Retinal pigment epithelial cell (primary cell): ENCODE measurements at regions not wholly inside any gene's neighbourhood (a gene's known extent, or its start where the extent isn't known, plus 50 kb on each side); places are given as distances from the start of the nearest gene placed in this dataset.

ENCODE experiments used
- DNase-seq: peaks from one replicate; pipeline ENCODE4 v3.0.0-alpha.2; 2010; ENCODE audit warnings: low read depth
- H3K4me3 ChIP-seq: 2 replicates; pipeline ENCODE4 v1.5.1; 2011; ENCODE audit warnings: mild to moderate bottlenecking, low read length, control low read depth, moderate library complexity
- TF ChIP-seq, protein P1 (sequence below): conservative IDR thresholded peaks from 2 replicates; pipeline ENCODE4 v1.5.1; 2011; ENCODE audit warnings: low read depth, low read length, control low read depth, inconsistent platforms

DNA sequence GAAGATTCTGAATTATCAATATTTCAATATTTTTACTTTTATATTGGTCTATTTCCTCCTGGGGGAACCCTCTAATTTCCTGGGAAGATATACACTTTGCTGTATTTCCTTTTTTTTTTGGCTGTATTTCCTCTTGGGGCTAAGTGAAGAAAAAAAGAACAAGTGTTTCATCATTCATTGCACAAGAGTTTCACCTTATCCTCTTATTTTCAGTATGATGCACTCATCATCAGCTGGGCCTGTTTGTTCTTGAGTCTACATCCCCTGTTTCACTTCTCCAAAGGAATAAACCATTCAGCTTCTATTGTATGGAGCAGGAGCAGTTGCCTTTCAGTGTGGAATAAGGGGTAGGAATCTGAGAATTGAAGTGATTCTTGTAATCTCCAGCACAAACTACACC, 210.8 kb downstream of the FAM170A start:
- no peak for DNase-seq
- TF ChIP-seq, protein P1, sequence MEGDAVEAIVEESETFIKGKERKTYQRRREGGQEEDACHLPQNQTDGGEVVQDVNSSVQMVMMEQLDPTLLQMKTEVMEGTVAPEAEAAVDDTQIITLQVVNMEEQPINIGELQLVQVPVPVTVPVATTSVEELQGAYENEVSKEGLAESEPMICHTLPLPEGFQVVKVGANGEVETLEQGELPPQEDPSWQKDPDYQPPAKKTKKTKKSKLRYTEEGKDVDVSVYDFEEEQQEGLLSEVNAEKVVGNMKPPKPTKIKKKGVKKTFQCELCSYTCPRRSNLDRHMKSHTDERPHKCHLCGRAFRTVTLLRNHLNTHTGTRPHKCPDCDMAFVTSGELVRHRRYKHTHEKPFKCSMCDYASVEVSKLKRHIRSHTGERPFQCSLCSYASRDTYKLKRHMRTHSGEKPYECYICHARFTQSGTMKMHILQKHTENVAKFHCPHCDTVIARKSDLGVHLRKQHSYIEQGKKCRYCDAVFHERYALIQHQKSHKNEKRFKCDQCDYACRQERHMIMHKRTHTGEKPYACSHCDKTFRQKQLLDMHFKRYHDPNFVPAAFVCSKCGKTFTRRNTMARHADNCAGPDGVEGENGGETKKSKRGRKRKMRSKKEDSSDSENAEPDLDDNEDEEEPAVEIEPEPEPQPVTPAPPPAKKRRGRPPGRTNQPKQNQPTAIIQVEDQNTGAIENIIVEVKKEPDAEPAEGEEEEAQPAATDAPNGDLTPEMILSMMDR, result no peak
- H3K4me3 ChIP-seq, result no peak overlapping the region

DNA sequence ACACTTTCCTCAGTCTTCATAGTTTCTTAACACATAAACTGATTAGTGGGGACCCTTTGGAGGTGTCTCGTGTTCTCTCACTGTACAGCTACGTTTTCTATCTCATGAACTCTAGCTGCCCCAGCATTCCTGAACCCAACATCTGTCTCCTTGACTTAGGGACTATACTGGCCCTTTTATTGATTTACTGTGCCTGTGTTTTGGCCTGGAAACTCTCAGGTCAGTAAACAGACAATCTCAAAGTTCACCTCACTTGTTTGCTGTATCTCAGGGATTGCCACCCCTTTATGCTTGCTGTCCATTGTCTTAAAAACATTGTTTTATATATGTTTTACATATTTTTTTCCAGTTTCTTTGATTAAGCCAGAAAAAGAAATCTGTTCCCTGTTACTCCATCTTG, 222.8 kb downstream of the FAM170A start:
- DNase-seq, result no peak
- TF ChIP-seq, protein P1, result no peak
- no peak overlapping the region for H3K4me3 ChIP-seq

DNA sequence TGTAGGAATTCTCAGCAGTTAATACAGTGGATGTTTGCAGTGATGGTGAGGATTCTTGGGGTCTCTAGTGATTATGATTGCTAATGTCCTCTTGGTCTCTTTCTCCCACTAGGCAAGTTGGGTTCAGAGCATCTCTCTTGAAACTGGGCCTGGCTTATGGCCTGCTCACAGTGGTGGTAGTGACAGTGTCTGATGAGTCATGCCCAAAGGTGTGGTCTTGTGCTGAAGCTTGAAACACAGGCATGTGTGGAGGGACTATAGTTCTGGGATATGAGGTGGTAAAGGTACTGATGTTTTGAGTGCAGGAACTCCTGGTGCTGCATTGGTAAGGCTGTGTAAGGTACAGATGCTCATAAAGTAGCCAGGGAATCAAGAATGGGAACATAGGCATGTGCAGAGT, 231.1 kb downstream of the FAM170A start:
- TF ChIP-seq, protein P1, result no peak
- no peak for DNase-seq
- H3K4me3 ChIP-seq, result no peak overlapping the region

DNA sequence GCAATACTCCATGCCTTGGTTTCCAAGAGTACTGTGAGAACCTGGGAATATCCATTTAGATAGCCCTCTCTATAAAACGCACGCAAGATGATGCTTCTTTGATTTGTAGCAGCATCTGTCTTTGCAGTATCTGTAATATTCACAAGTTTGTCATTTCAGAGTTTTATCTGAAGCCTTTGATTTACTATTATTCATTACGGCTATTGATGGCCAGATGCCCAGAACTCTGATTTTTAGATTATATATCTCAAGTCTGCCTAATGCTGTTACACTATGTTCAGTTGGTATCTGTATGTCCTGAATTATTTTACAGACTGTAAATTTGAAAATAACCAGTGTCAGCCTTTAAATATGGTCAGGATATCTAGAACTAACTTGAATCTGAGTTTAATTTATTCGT, 233.3 kb downstream of the FAM170A start:
- DNase-seq, result no peak
- TF ChIP-seq, protein P1, result no peak
- no peak overlapping the region for H3K4me3 ChIP-seq

DNA sequence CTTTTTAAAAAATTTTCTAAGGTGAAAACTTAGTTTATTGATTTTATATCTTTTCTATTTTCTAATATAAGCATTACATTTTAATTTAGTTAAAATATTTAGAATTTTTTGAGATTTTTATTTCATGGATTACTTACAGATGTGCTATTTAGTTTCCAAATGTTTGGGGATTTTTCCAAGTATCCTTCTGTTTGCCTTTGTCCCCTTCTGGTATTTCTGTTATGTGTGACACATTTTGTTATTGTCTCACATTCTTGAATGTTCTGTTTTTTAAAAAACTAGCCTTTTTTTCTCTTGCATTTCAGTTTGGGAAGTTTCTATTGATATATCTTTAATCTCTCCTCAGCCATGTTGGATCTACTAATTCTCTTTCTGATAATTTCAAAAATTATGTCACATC, 234.9 kb downstream of the FAM170A start:
- no peak overlapping the region for H3K4me3 ChIP-seq
- TF ChIP-seq, protein P1, result no peak
- DNase-seq, result no peak

DNA sequence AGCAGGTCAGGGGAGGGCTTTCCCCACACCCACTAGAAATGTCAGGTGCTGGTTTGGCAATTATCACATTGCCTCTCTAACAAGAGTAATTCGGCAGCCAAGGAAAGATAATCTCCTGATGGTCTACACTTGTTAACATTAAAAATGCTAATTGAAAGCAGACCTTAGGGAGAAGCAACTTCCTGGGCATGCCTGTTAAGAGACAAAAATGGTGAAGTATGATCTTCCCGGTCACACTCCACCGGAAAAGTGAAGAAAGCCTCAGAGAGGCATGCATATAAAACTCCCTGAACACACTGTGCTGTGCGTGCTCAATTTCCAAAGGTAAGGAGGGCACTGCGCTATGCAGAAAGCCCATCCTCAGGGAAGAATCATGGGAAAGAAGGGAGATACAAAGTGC, 244.3 kb downstream of the FAM170A start:
- DNase-seq, result no peak
- TF ChIP-seq, protein P1, result no peak
- H3K4me3 ChIP-seq, result no peak overlapping the region

DNA sequence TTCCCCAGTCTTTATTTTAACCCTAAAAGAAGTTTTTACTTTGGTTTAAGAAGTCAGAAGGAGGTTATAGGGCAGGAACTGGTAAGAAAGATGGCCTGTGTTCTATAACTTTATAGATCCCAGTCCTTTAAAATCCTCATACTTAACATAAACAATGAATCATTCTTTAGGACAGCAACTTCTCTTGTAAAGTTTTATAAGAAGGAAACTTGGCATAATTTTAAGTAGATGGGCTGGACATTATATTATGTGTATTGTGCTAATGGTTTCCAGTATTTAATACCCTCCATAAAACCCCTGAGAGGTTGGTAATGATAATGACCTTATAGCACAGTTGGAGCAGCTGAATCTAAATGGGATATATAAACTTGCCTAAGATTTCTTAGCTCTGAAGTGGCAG, 247.2 kb downstream of the FAM170A start:
- no peak overlapping the region for H3K4me3 ChIP-seq
- TF ChIP-seq, protein P1, result no peak
- no peak for DNase-seq
